IMR-90 (cell line): ENCODE measurements at regions not wholly inside any gene's neighbourhood (a gene's known extent, or its start where the extent isn't known, plus 50 kb on each side); places are given as distances from the start of the nearest gene placed in this dataset.

Source experiments
- ATAC-seq: fragments of 200-7000 bp; cut with Tn5 transposase; 2 replicates; pipeline ENCODE4 v1.9.1; 2020; ENCODE audit warnings: low read depth, mild to moderate bottlenecking, moderate library complexity
- BruUV-seq: library from RNA; stranded (reverse); fragments of 400-500 nt; replicated peaks from 2 replicates; lab custom pipeline; 2021; lab: Mats Ljungman, UMichigan
- CTCF ChIA-PET: fragments of 300-600 bp; formaldehyde crosslinking; extraction: SDS; loops from one replicate; lab custom pipeline; 2021; ENCODE audit warnings: antibody characterized with exemption; lab: Yijun Ruan, JAX
- POLR2A ChIA-PET: fragments of 300-600 bp; sonication (Branson Sonifier 250); formaldehyde crosslinking; loops from one replicate; lab custom pipeline; 2022; ENCODE audit warnings: antibody characterized with exemption; ENCODE audit not compliant: unreplicated experiment; lab: Charles Lee
- DNase-seq: peaks from one replicate; pipeline ENCODE4 v3.0.0; 2013
- H2AFZ ChIP-seq: replicated peaks from 2 replicates; pipeline ENCODE3; 2013; ENCODE audit warnings: low read length, mild to moderate bottlenecking; ENCODE audit not compliant: poor library complexity
- H2AK5ac ChIP-seq: 2 replicates; pipeline ENCODE4 v1.6.1; 2013; ENCODE audit warnings: low read depth, low read length, inconsistent platforms
- H2AK9ac ChIP-seq: replicated peaks from 2 replicates; pipeline ENCODE3; 2013; ENCODE audit warnings: mild to moderate bottlenecking, low read depth, low read length, moderate library complexity; ENCODE audit not compliant: poor library complexity
- H2BK120ac ChIP-seq: 2 replicates; pipeline ENCODE4 v1.6.1; 2013; ENCODE audit warnings: low read depth, low read length, inconsistent platforms
- H2BK15ac ChIP-seq: 3 replicates; pipeline ENCODE4 v1.6.1; 2013; ENCODE audit warnings: low read depth, low read length, inconsistent platforms
- H2BK20ac ChIP-seq: 2 replicates; pipeline ENCODE4 v1.6.1; 2013; ENCODE audit warnings: low read depth, mild to moderate bottlenecking, inconsistent platforms, low read length, moderate library complexity
- H2BK5ac ChIP-seq: 2 replicates; pipeline ENCODE4 v1.6.1; 2013; ENCODE audit warnings: mild to moderate bottlenecking, low read depth, low read length, inconsistent platforms; ENCODE audit not compliant: poor library complexity, severe bottlenecking
- H3K14ac ChIP-seq: replicated peaks from 2 replicates; pipeline ENCODE4 v1.6.1; 2013; ENCODE audit warnings: low read depth, low read length, inconsistent platforms
- H3K18ac ChIP-seq: 2 replicates; pipeline ENCODE4 v1.6.1; 2013; ENCODE audit warnings: low read depth, low read length, control low read depth
- H3K23ac ChIP-seq: 2 replicates; pipeline ENCODE4 v1.6.1; 2013; ENCODE audit warnings: low read depth, low read length, inconsistent platforms
- H3K27ac ChIP-seq: 2 replicates; pipeline ENCODE4 v1.5.1; 2013; ENCODE audit warnings: mild to moderate bottlenecking, control low read depth, low read length; ENCODE audit not compliant: insufficient read depth
- H3K27me3 ChIP-seq: 2 replicates; pipeline ENCODE4 v1.6.1; 2013; ENCODE audit warnings: low read length; ENCODE audit not compliant: control insufficient read depth, insufficient read depth
- H3K36me3 ChIP-seq: 2 replicates; pipeline ENCODE4 v1.6.1; 2013; ENCODE audit warnings: low read length, mixed read lengths; ENCODE audit not compliant: control insufficient read depth, insufficient read depth
- H3K4ac ChIP-seq: 2 replicates; pipeline ENCODE4 v1.6.1; 2013; ENCODE audit warnings: low read depth, low read length, inconsistent platforms
- H3K4me1 ChIP-seq: 2 replicates; pipeline ENCODE4 v1.6.1; 2013; ENCODE audit warnings: low read length, mixed read lengths; ENCODE audit not compliant: control insufficient read depth, insufficient read depth
- H3K4me2 ChIP-seq: 2 replicates; pipeline ENCODE4 v1.6.1; 2013; ENCODE audit warnings: low read depth, mild to moderate bottlenecking, control low read depth, low read length, moderate library complexity
- H3K4me3 ChIP-seq: 2 replicates; pipeline ENCODE4 v1.5.1; 2013; ENCODE audit warnings: low read depth, mild to moderate bottlenecking, control low read depth, low read length, moderate library complexity; ENCODE audit not compliant: insufficient read depth
- H3K56ac ChIP-seq: 2 replicates; pipeline ENCODE4 v1.6.1; 2013; ENCODE audit warnings: low read length, inconsistent platforms; ENCODE audit not compliant: insufficient read depth; ENCODE audit errors: extremely low read depth
- H3K79me1 ChIP-seq, 2 experiments: 2 replicates each; pipeline ENCODE4 v1.6.1; 2013; ENCODE audit warnings: low read length in 2 of 2, inconsistent platforms in 1 of 2, low read depth in 1 of 2
- H3K9ac ChIP-seq: 2 replicates; pipeline ENCODE4 v1.6.1; 2013; ENCODE audit warnings: low read depth, low read length, control low read depth
- H3K9me1 ChIP-seq: 2 replicates; pipeline ENCODE4 v1.6.1; 2013; ENCODE audit warnings: low read length, inconsistent platforms; ENCODE audit not compliant: insufficient read depth
- H3K9me3 ChIP-seq: 2 replicates; pipeline ENCODE4 v1.6.1; 2013; ENCODE audit warnings: low read length; ENCODE audit not compliant: control insufficient read depth, insufficient read depth
- H4K20me1 ChIP-seq: 2 replicates; pipeline ENCODE4 v1.6.1; 2013; ENCODE audit warnings: low read length, inconsistent platforms; ENCODE audit not compliant: insufficient read depth
- H4K5ac ChIP-seq: 2 replicates; pipeline ENCODE4 v1.6.1; 2013; ENCODE audit warnings: mild to moderate bottlenecking, low read depth, low read length, control low read depth
- H4K8ac ChIP-seq, 2 experiments: 2 replicates each; pipeline ENCODE4 v1.6.1; 2013; ENCODE audit warnings: low read depth in 2 of 2, low read length in 2 of 2, control low read depth in 1 of 2, inconsistent platforms in 1 of 2
- H4K91ac ChIP-seq: 2 replicates; pipeline ENCODE4 v1.6.1; 2013; ENCODE audit warnings: low read depth, low read length, inconsistent platforms; ENCODE audit not compliant: insufficient read depth
- CEBPB ChIP-seq: IDR thresholded peaks from 2 replicates; pipeline ENCODE4 v1.6.1; 2012; ENCODE audit warnings: low read depth, low read length, improper control_type of control experiment
- ELK1 ChIP-seq: fragments of 150-350 bp; IDR thresholded peaks from 2 replicates; pipeline ENCODE4 v1.6.1; 2016; ENCODE audit warnings: low read depth, mild to moderate bottlenecking, low read length, moderate library complexity, borderline replicate concordance
- FOS ChIP-seq: fragments of 150-350 bp; IDR thresholded peaks from 2 replicates; pipeline ENCODE4 v1.6.1; 2016; ENCODE audit warnings: low read depth, low read length
- MAFK ChIP-seq: IDR thresholded peaks from 2 replicates; pipeline ENCODE4 v1.6.1; 2012; ENCODE audit warnings: low read depth, low read length, improper control_type of control experiment
- MXI1 ChIP-seq: IDR thresholded peaks from 2 replicates; pipeline ENCODE4 v1.6.1; 2012; ENCODE audit warnings: low read depth, mild to moderate bottlenecking, low read length, moderate library complexity, borderline replicate concordance
- RAD21 ChIP-seq: IDR thresholded peaks from 2 replicates; pipeline ENCODE4 v1.6.1; 2012; ENCODE audit warnings: low read length, improper control_type of control experiment
- RFX5 ChIP-seq: IDR thresholded peaks from 2 replicates; pipeline ENCODE4 v1.8.0; 2012; ENCODE audit warnings: low read depth, mild to moderate bottlenecking, low read length, moderate library complexity
- SMC3 ChIP-seq: fragments of 150-350 bp; IDR thresholded peaks from 2 replicates; pipeline ENCODE4 v1.6.1; 2016; ENCODE audit warnings: low read depth, mild to moderate bottlenecking, antibody characterized with exemption, low read length, moderate library complexity
- dilution Hi-C: fragments of 300-500 bp; cut with HindIII; formaldehyde crosslinking; loops from one replicate; pipeline ENCODE4 v1.14.3; 2018; ENCODE audit warnings: low sequenced_read_pairs; ENCODE audit not compliant: unreplicated experiment
- in situ Hi-C: fragments of 300-500 bp; cut with MboI; formaldehyde crosslinking; loops from 3 replicates; pipeline ENCODE4 v1.14.3; 2019; ENCODE audit warnings: low sequenced_read_pairs, inconsistent platforms, mixed read lengths
- intact Hi-C: fragments of 100-400 bp; cut with micrococcal nuclease; formaldehyde crosslinking; loops from 2 replicates; pipeline ENCODE4 v1.10.0; 2022

- Histone ChIP-seq H3K27me3 (no peaks in the 10 kb centered on the region), H2AK9ac (no peak overlapping the region), H3K4me3 (no peak overlapping the region), H2BK15ac (no peak overlapping the region), H3K9ac (no peak overlapping the region), H3K27ac (no peak overlapping the region), H3K9me3 (no peaks in the 10 kb centered on the region), H3K9me1 (no peaks in the 10 kb centered on the region), H3K79me1 (no peaks in the 10 kb centered on the region), H3K56ac (no peak overlapping the region), H2BK20ac (no peak overlapping the region), H3K36me3 (no peaks in the 10 kb centered on the region), H3K23ac (no peak overlapping the region), H4K20me1 (no peaks in the 10 kb centered on the region), H2AK5ac (no peak overlapping the region), H3K18ac (no peak overlapping the region), H3K4me1 (no peaks in the 10 kb centered on the region), H3K4me2 (no peak overlapping the region), H2BK120ac (no peak overlapping the region), H3K4ac (no peak overlapping the region), H2BK5ac (no peak overlapping the region), H4K8ac (no peak overlapping the region), H4K5ac (no peak overlapping the region), H4K91ac (no peak overlapping the region), H3K14ac (no peak overlapping the region), H2AFZ (no peak overlapping the region)
- dilution Hi-C loops, result no loop called here
- ChIA-PET POLR2A (no interaction called here), CTCF (no interaction called here)
- in situ Hi-C loops, result no loop called here
- no peak for TF ChIP-seq RAD21
- no peak for TF ChIP-seq SMC3
- TF ChIP-seq MXI1, result no peak
- TF ChIP-seq ELK1, result no peak
- TF ChIP-seq RFX5, result no peak
- TF ChIP-seq FOS, result no peak
- no peak for TF ChIP-seq CEBPB
- TF ChIP-seq MAFK, result no peak
- DNase-seq, result no peak
- intact Hi-C loops, result no loop called here
- ATAC-seq, result no peak
- no TSS peak for BruUV-seq
Observed at GRCh38 chr12:66819587-66819986, 140.7 kb upstream of the GRIP1 start.
